Smooth muscle cell (in vitro differentiated cells): ENCODE measurements at regions not wholly inside any gene's neighbourhood (a gene's known extent, or its start where the extent isn't known, plus 50 kb on each side); places are given as distances from the start of the nearest gene placed in this dataset.
A peak's percentile ranks its signal among the peaks of the same experiment; 100 is the strongest.

Source experiments
- DNase-seq: peaks from one replicate; lab custom pipeline; 2025; ENCODE audit not compliant: unreplicated experiment; lab: John Stamatoyannopoulos, UW
- H2AFZ ChIP-seq: fragments of 200-600 bp; sonication (generic); 2 replicates; pipeline ENCODE4 v1.6.0; 2016; ENCODE audit warnings: antibody characterized with exemption, low read depth, mild to moderate bottlenecking
- H3F3A ChIP-seq: fragments of 200-600 bp; sonication (generic); 2 replicates; pipeline ENCODE4 v1.6.0; 2017; ENCODE audit warnings: antibody characterized with exemption, low read depth
- H3K27ac ChIP-seq: fragments of 200-600 bp; sonication (generic); 2 replicates; pipeline ENCODE4 v1.5.1; 2016; ENCODE audit warnings: low read depth, mild to moderate bottlenecking
- H3K27me3 ChIP-seq: fragments of 200-600 bp; sonication (generic); 2 replicates; pipeline ENCODE4 v1.6.1; 2016; ENCODE audit warnings: low read depth, mild to moderate bottlenecking
- H3K36me3 ChIP-seq: fragments of 200-600 bp; sonication (generic); 2 replicates; pipeline ENCODE4 v1.5.1; 2016; ENCODE audit warnings: low read depth
- H3K4me1 ChIP-seq: fragments of 200-600 bp; sonication (generic); 2 replicates; pipeline ENCODE4 v1.5.1; 2016; ENCODE audit warnings: low read depth
- H3K4me2 ChIP-seq: fragments of 200-600 bp; sonication (generic); 2 replicates; pipeline ENCODE4 v1.6.0; 2016; ENCODE audit warnings: mild to moderate bottlenecking
- H3K4me3 ChIP-seq: fragments of 200-600 bp; sonication (generic); 2 replicates; pipeline ENCODE4 v1.5.1; 2016; ENCODE audit warnings: mild to moderate bottlenecking
- H3K79me2 ChIP-seq: fragments of 200-600 bp; sonication (generic); 2 replicates; pipeline ENCODE4 v1.6.0; 2016; ENCODE audit warnings: low read depth, mild to moderate bottlenecking
- H3K9ac ChIP-seq: fragments of 200-600 bp; sonication (generic); 2 replicates; pipeline ENCODE4 v1.6.0; 2016; ENCODE audit warnings: low read depth
- H3K9me3 ChIP-seq: fragments of 200-600 bp; sonication (generic); replicated peaks from 2 replicates; pipeline ENCODE4 v1.5.1; 2016; ENCODE audit warnings: low read depth
- H4K20me1 ChIP-seq: fragments of 200-600 bp; sonication (generic); 2 replicates; pipeline ENCODE4 v1.6.0; 2016; ENCODE audit warnings: low read depth
- WGBS: methylation state at CpG from one replicate; pipeline ENCODE4 v1.1.7; 2016; ENCODE audit warnings: low lambda C conversion rate; 5-methylcytosine and 5-hydroxymethylcytosine counted together
- TF ChIP-seq, protein P1 (sequence below): fragments of 200-600 bp; sonication (generic); IDR thresholded peaks from 2 replicates; pipeline ENCODE4 v1.5.1; 2017; ENCODE audit warnings: borderline replicate concordance, mild to moderate bottlenecking, antibody characterized with exemption; ENCODE audit not compliant: insufficient read depth, poor library complexity, severe bottlenecking

DNA sequence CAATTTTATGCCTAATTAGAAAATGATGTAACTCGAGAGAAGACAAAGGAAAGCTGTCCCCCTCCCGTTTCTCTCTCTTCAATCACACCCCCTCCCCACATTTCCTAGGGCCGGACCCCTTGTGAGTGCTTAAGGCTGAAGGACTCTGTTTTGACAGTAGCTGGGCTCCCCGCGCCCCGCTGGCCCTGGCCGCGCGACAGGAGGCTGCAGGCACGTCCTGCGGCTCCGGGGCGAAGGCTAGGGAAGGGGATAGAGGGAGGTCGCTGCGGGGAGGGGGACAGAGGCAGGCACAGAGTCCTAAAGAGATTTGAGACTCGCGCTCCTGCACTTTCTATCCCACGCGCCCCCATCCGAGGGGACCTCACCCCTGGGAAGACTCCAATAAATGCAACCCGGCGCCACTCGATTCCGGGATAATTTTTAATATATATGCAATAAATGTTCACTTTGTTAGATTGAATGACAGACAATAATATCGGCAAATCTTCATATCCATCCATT lies 56.2 kb upstream of the TMEM33 start:
- H3K4me2 ChIP-seq = peak overlapping the region; percentile 22
- peaks cover 100% of the 10 kb centered on the region for H3K27me3 ChIP-seq
- no peaks in the 10 kb centered on the region for H3K9me3 ChIP-seq
- H3K4me3 ChIP-seq = no peak overlapping the region
- no peak overlapping the region for H3K9ac ChIP-seq
- no peak overlapping the region for H3K27ac ChIP-seq
- H3K4me1 ChIP-seq = peaks cover 22% of the 10 kb centered on the region
- no peak for DNase-seq
- H4K20me1 ChIP-seq = no peaks in the 10 kb centered on the region
- no peaks in the 10 kb centered on the region for H3F3A ChIP-seq
- WGBS = 7% methylated on average over 25 of the region's 25 CpGs
- TF ChIP-seq, protein P1, sequence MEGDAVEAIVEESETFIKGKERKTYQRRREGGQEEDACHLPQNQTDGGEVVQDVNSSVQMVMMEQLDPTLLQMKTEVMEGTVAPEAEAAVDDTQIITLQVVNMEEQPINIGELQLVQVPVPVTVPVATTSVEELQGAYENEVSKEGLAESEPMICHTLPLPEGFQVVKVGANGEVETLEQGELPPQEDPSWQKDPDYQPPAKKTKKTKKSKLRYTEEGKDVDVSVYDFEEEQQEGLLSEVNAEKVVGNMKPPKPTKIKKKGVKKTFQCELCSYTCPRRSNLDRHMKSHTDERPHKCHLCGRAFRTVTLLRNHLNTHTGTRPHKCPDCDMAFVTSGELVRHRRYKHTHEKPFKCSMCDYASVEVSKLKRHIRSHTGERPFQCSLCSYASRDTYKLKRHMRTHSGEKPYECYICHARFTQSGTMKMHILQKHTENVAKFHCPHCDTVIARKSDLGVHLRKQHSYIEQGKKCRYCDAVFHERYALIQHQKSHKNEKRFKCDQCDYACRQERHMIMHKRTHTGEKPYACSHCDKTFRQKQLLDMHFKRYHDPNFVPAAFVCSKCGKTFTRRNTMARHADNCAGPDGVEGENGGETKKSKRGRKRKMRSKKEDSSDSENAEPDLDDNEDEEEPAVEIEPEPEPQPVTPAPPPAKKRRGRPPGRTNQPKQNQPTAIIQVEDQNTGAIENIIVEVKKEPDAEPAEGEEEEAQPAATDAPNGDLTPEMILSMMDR = no peak
- no peaks in the 10 kb centered on the region for H3K36me3 ChIP-seq
- no peaks in the 10 kb centered on the region for H3K79me2 ChIP-seq
- no peak overlapping the region for H2AFZ ChIP-seq

DNA sequence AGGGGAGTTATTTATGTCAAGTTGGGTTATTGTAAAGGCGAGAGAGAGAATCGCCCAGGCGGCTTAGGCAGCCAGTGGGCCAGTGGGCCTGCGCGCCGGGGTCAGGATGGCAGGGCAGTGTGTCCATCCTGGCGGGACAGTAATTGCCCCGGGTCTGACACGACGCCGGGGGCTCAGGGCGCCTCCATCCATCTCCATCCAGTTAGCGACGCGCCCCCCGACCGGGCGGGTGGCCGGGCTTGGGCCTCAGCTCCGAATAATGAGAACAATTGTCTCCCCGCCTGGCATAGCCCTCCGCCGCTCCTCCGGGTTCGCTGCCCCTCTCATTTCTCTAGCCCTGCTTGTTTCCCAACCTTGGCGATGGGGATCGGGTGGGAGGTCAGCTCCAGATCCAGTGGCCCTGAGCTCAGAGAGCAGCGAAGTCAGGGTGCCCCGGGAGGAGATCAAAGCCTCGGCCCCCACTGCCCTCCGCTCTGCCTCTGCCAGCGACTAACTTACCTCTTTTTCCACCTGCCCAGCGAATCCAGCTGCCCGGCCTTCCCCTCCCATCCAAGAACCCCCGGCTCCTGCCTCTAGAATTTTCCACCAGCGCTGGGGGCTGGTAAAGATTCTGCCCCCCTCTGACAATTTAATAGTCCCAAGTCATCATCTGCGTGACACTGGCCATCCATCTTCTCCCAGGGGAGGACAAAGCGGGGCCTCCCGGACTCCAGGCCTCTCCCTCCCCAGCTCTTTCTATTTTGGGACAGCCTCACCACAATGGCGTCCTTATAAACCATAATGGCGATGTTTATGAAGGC lies 56.9 kb upstream of the TMEM33 start:
- H3K9me3 ChIP-seq = no peaks in the 10 kb centered on the region
- peaks cover 100% of the 10 kb centered on the region for H3K27me3 ChIP-seq
- H3K4me2 ChIP-seq = peak overlapping the region; percentile 22
- H3K4me3 ChIP-seq = no peak overlapping the region
- no peaks in the 10 kb centered on the region for H4K20me1 ChIP-seq
- H3K79me2 ChIP-seq = no peaks in the 10 kb centered on the region
- H3K4me1 ChIP-seq = peaks cover 29% of the 10 kb centered on the region
- H3K9ac ChIP-seq = no peak overlapping the region
- H3F3A ChIP-seq = no peaks in the 10 kb centered on the region
- TF ChIP-seq, protein P1 = no peak
- no peak for DNase-seq
- WGBS = 10% methylated on average over 39 of the region's 41 CpGs
- no peaks in the 10 kb centered on the region for H3K36me3 ChIP-seq
- no peak overlapping the region for H3K27ac ChIP-seq
- no peak overlapping the region for H2AFZ ChIP-seq

DNA sequence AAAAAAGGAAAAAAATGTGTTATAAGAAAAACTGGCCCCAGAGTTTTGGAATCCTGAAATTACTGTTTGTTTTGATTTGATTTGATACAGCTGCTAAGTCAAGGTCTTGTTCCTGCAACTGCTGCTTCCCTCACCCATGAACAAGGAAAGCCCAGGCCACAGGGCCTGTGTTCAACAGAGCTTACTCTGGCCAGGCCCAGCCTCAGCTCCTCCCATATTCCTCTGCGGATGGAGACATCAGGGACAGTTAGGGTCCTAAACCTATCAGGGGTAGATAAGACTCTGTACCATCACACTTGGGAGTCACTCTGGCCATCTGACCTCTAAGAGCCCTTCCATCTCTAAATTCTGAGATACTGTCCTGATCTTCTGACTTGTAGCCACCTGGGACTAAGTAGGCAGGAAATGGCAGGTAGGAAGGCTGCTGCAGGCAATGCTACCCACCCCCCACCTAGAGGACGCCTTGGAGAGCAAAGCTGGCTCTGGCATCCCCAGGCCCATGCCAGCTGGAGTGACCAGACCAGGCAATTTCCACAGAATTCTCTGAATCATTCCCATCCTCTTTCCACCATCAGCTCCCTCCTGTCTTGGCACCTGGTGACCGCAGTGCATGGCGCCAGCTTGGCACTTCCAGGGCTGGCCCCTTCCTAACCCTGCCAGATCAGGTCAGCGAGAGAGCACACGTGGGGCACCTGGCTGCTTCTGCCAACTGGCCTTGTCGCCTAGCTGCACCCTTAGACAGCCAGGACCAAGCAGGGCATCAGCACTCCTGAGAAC lies 58.0 kb upstream of the TMEM33 start:
- TF ChIP-seq, protein P1 = no peak
- Histone ChIP-seq H3K4me2 (no peak overlapping the region), H3K4me3 (no peak overlapping the region), H2AFZ (no peak overlapping the region), H3K27ac (no peak overlapping the region), H3K36me3 (no peaks in the 10 kb centered on the region), H3K9ac (no peak overlapping the region), H3K4me1 (peaks cover 27% of the 10 kb centered on the region), H3K79me2 (no peaks in the 10 kb centered on the region), H3K27me3 (peaks cover 100% of the 10 kb centered on the region), H3F3A (no peaks in the 10 kb centered on the region), H3K9me3 (no peaks in the 10 kb centered on the region), H4K20me1 (no peaks in the 10 kb centered on the region)
- DNase-seq = no peak
- 60% methylated on average over 7 of the region's 7 CpGs for WGBS
